ENCODE measurements at regions not wholly inside any gene's neighbourhood (a gene's known extent, or its start where the extent isn't known, plus 50 kb on each side); places are given as distances from the start of the nearest gene placed in this dataset.

DNA sequence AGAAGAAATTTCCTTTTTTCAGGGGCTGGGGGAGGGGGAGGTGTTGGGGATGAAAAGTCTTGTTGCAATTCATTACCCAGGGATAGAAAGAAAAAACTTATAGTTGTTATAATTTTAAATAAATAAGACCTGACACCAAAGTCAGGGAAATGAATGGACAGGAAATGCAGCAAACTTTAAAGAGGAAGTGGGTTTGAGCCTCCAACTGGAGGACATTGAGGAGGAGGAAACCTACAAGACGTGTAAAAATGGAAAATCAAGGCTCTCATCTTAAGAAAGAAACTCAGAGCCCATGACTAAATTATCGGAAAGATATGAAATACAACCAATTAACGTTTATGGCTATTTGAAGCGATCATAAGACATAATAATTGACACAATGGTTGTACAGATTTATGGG, 54.4 kb downstream of the NIBAN1 start:
- no peak for DNase-seq

DNA sequence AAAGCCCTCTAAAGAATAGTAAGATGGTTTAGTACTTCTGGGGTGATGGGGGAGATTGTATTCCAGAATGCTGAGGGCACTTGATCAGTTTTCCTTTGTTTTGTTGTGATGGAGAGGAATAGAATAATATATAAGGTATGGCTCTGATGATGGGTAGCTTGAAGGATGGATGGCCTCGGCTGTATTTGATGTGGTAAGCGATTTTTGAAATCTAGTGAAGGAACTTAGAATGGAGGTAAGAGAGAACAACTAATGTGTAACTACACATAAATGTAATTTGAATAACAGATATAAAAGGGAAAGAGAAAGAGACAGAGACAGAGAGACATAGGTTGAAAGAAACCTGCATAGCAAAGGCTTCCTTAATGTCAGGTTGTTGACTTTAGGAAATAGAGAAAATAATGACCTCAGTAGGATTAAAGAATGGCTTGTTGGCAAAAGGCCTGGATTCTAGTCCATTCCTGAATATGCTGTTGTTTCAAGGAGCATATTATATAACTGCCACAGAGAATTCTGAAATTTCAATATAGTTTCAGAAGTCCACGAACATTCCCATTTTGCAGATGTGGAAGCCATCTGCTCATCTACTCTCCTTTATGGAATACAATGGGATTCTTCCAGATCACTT, 58.7 kb downstream of the NIBAN1 start:
- peak; percentile 28 for DNase-seq

GRCh38 chr1:184914149-184914548, 60.2 kb downstream of the NIBAN1 start:
- DNase-seq = no peak

- no peak for DNase-seq
Observed at GRCh38 chr1:184912392-184912791, 61.9 kb downstream of the NIBAN1 start.

DNA sequence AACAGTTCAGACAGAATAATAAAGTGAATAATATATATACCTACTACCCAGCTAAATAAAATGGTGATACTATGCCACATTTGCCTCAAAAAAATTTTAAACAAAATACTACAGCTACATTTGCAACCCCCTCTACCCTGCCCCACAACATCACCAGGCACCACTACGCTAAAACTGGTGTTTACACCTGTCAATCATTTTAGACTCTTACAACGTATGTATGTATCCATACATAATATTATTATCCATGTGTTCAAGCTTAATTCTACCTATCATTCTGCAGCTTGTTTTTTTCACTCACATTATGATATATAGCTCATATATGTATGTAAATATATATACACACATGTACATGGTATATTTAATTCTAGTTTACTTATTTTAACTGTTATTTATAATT, 62.5 kb downstream of the NIBAN1 start:
- DNase-seq = no peak

- no peak for DNase-seq
Observed at GRCh38 chr1:184911103-184911745, 63.1 kb downstream of the NIBAN1 start.

DNA sequence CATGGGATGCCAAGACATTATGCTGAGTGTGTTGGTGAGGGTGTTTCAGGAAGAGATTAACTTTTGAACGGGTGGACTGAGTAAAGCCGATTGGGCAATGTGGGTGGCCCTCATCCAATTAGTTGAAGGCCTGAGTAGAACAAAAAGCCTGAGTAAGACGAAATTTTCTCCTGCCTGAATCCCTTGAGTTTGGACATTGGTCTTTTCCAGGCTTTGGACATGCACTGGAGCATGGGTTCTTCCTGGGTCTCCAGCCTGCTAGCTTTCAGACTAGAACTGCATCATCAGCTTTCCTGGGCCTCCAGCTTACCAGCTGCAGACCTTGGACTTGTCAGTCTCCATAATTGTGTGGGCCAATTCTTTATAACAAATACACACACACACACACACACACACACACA, 63.6 kb downstream of the NIBAN1 start:
- DNase-seq = no peak

GRCh38 chr1:184910005-184910404, 64.3 kb downstream of the NIBAN1 start:
- DNase-seq = no peak

DNA sequence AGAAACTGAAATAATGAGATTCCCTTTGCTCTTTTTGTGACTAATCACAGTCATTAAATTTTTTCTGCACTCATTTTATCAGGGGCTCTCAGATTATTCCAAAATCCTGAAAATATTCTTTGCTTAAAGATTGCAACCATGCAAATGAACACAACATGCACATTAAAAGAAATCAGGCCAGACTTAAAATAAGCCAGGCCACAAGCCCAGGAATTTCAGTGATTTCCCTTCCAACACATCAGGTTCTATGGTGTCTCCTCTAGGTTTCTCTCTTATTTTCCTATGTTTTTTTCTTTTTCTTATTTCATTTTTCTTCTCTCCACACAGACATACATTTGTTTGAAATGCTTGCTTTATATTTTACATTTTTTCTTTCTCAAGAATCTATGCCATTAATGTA, 65.3 kb downstream of the NIBAN1 start:
- DNase-seq = no peak

DNA sequence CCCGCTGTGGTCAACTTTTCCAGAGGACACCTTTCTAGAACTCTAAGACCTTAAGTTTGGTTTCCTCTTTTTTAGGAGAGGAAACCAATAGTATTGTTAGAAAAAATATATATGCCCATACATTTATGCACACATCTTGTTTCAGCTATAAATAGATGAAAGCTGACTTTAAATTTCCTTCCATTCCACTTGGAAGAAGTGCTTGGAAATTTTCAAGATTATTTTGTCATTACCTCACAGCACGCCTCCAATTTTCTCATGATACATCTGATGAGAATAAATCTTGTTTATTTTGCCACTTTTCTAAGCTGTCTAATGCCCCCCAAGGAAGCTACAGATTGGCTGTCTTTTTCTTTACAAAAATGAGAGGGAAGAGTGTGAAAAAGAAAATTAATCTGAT, 65.8 kb downstream of the NIBAN1 start:
- no peak for DNase-seq

DNA sequence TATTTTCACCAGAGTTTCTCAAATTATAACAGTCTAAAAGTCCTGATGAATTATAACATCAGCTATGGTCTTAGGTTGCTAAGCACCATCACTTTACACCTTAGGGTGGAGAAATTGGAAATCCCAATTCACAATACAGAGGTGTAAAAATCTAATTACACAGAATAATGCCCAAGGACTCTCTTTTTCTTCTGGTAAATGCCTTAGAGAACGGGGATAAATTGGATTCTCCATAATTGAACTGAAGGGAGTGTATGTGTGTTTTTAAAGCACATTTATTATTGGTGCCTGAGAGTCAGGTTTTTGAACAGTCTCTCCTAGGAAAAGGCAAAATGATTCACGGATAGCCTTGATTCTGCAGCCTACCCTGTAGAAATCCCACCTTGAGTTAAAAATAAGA, 66.8 kb downstream of the NIBAN1 start:
- no peak for DNase-seq

- DNase-seq = peak; percentile 68
Observed at GRCh38 chr1:184906761-184907160, 67.5 kb downstream of the NIBAN1 start.

DNA sequence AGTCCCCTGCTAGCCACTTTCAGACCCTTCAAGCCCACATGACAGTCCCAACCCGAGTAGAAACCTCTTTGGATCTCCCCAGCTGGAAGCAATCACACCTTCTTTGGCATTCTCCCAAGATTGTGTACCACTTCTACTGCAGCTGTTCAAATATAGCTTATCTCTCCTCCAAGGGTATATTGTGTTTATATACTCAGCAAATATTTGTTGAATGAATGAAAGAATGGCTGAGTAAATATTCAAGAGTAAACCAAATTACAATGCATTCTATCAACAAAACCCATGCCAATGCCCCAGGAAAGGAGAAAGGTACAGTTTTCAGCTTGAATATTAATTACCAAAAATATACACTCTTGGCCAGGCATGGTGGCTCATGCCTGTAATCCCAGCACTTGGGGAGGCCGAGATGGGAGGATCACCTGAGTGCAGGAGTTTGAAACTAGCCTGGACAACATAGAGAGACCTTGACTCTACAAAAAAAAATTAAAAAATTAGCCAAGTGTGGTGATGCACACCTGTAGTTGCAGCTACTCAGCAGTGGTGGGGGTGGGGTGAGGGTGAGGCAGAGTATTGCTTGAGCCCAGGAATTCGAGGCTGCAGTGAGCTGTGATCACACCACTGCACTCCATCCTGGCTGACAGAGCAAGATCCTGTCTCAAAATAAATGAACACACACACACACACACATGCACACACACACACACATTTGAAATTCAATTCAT, 68.5 kb downstream of the NIBAN1 start:
- DNase-seq = no peak

- DNase-seq = no peak
Observed at GRCh38 chr1:184903111-184903692, 71.1 kb downstream of the NIBAN1 start.

- no peak for DNase-seq
Observed at GRCh38 chr1:184900507-184900906, 73.8 kb downstream of the NIBAN1 start.

GRCh38 chr1:184896000-184896399, 78.3 kb downstream of the NIBAN1 start:
- DNase-seq = no peak

DNA sequence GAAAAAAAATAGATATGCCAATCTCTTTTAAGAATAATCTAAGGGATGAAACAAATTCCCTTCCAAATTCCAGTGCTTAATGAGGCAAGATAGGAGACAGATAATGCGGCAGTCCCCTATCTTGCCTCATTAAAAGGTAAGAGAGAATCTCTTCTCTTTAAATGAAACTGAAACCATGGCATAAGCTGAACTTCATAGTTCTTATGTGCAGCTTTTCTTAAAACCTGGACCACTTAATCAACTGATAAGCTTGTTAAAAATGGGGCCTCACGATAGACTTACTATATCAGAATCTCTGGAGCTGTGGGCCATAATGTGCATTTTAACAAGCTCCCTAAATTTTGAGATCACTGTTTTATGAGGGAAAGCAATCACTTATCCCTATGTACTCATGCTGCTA, 79.2 kb downstream of the NIBAN1 start:
- no peak for DNase-seq

GRCh38 chr1:184893695-184894094, 80.6 kb downstream of the NIBAN1 start:
- DNase-seq = no peak

GRCh38 chr1:184892116-184892515, 82.2 kb downstream of the NIBAN1 start:
- DNase-seq = no peak

DNA sequence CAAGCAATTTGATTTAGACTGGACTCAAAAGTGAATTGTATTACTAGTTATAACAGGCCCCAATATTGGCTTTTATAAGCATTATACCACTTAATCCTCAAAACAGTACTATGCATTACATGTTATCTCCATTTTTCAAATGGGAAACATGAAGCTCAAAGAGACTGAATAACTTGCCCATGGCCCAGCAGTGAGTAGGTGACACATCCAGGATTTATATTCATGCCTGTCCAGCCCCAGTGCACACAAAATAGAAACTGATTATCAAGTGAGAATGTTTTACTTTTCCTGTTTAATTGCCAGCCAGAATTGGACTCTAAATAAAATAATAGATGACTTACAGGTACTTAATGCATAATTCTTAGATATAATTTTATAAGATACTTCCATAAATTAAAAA, 82.9 kb downstream of the NIBAN1 start:
- DNase-seq = no peak

GRCh38 chr1:184890539-184890973, 83.8 kb downstream of the NIBAN1 start:
- peak; percentile 37 for DNase-seq

GRCh38 chr1:184889902-184890301, 84.4 kb downstream of the NIBAN1 start:
- DNase-seq = no peak

GRCh38 chr1:184889166-184889565, 85.1 kb downstream of the NIBAN1 start:
- no peak for DNase-seq

- DNase-seq = peak; percentile 79
Observed at GRCh38 chr1:184888505-184888904, 85.8 kb downstream of the NIBAN1 start.

Measured in fibroblast of skin of back (primary cell).